Astrocyte of the cerebellum (primary cell): ENCODE measurements at regions not wholly inside any gene's neighbourhood (a gene's known extent, or its start where the extent isn't known, plus 50 kb on each side); places are given as distances from the start of the nearest gene placed in this dataset.

Experiments used
- DNase-seq: peaks from one replicate; pipeline ENCODE4 v3.0.0-alpha.2; 2011; ENCODE audit warnings: low read depth
- H3K4me3 ChIP-seq: 2 replicates; pipeline ENCODE4 v1.5.1; 2011; ENCODE audit warnings: mild to moderate bottlenecking, low read depth, low read length, moderate library complexity
- in situ Hi-C: cut with HindIII; loops from 2 replicates; pipeline ENCODE4 v1.10.0; 2017; ENCODE audit warnings: low sequenced_read_pairs
- TF ChIP-seq, protein P1 (sequence below): IDR thresholded peaks from 2 replicates; pipeline ENCODE4 v1.5.1; 2012; ENCODE audit warnings: low read length, low read depth, moderate library complexity, mild to moderate bottlenecking; ENCODE audit errors: missing control alignments

GRCh38 chr15:31461375-31461774, 134.7 kb downstream of the KLF13 start:
- in situ Hi-C loops = no loop called here
- DNase-seq = no peak
- TF ChIP-seq, protein P1, sequence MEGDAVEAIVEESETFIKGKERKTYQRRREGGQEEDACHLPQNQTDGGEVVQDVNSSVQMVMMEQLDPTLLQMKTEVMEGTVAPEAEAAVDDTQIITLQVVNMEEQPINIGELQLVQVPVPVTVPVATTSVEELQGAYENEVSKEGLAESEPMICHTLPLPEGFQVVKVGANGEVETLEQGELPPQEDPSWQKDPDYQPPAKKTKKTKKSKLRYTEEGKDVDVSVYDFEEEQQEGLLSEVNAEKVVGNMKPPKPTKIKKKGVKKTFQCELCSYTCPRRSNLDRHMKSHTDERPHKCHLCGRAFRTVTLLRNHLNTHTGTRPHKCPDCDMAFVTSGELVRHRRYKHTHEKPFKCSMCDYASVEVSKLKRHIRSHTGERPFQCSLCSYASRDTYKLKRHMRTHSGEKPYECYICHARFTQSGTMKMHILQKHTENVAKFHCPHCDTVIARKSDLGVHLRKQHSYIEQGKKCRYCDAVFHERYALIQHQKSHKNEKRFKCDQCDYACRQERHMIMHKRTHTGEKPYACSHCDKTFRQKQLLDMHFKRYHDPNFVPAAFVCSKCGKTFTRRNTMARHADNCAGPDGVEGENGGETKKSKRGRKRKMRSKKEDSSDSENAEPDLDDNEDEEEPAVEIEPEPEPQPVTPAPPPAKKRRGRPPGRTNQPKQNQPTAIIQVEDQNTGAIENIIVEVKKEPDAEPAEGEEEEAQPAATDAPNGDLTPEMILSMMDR = no peak
- H3K4me3 ChIP-seq = no peak overlapping the region

DNA sequence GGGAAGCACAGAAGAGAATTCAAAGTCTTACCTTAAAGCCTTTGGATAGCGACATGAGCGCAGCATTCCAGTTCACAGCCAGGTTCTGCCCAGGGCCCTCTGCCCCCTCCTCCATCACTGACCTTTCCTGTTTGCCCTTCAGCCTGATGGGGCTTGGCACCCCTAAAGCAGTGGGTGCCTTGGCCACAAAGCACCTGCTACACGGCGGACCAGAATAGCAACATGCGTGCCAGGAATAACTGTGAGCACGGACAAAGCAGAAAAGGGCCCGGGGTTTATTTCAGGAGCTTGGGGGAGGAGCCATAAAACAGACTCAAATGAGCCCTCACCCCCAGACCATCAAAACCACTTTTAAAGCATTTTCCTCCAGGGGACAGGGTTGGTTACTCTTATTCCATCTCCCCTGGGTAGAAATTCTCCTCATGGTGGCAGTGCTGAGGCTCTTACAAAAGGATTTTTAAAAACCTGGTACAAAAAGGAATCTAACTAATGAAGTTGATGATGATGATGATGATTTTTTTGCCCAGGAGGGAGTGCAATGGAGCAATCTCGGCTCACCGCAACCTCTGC, 135.4 kb downstream of the KLF13 start:
- TF ChIP-seq, protein P1 = peak; percentile 30
- in situ Hi-C loops = no loop called here
- no peak overlapping the region for H3K4me3 ChIP-seq
- no peak for DNase-seq

- TF ChIP-seq, protein P1 = no peak
- H3K4me3 ChIP-seq = no peak overlapping the region
- in situ Hi-C loops = no loop called here
- no peak for DNase-seq
Measured at GRCh38 chr15:31463521-31464102, 137.0 kb downstream of the KLF13 start.

DNA sequence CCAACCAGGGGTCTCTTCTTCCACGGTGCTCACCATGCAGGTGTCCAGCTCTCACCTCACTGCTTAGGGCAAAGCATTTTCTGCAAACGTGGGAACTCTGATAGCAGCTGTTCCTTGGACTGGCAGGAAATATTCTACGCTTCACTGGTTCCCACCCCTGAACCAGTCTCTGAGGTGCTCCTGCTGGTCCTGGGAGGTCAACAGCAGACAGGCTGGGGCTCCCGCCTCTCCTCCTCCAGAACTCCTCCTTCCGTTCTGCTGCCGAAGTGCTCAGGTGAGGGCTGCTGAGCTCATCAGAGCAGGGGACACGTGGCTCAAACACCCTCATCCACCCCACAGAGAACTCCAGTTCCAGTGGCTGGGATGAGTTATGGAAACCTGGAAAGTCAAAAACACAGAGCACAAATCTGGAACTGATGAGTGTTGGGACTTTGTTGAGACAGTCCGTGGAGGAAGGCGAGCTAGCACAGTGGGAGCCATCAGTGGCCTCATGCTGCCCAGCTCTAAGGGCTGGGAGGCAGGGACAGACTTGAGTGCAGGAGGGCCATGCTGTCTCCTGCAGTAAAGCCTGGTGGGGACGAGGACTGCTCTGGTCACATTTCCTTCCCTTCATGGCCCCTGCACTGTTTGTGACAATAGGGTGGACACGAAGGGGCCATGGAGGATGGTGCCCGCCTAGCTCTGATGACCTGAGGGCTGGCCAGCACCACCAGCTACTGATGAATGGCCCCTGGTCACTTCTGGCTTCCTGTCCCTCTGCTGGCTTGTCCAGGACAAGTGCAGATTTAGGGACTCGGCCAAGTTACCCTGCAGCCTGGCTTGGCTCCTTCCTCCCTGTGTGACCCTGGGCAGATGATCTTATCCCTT, 137.8 kb downstream of the KLF13 start:
- TF ChIP-seq, protein P1 = no peak
- DNase-seq = no peak
- H3K4me3 ChIP-seq = no peak overlapping the region
- in situ Hi-C loops = no loop called here

- TF ChIP-seq, protein P1 = no peak
- in situ Hi-C loops = no loop called here
- no peak overlapping the region for H3K4me3 ChIP-seq
- DNase-seq = no peak
Measured at GRCh38 chr15:31465083-31465955, 138.7 kb downstream of the KLF13 start.

DNA sequence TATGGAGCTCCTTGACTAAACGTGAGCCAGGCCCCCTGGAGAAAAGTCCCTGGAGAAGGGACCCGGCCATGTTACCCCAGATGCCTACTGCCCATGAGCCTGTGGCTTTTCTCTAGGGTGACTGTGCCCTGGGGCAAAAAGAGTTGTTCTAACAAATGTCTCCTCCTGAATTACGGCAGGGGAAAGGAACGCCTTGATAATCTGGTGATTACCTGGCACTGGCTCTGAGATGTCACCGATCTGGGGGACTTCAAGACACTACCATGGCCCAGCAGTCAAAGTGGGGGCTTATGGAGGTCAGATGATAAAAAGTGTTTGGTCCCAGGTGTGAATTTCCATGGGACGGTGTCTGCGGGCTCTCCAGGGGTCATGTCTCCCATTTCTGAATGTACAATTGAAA, 140.7 kb downstream of the KLF13 start:
- TF ChIP-seq, protein P1 = no peak
- H3K4me3 ChIP-seq = no peak overlapping the region
- in situ Hi-C loops = no loop called here
- DNase-seq = no peak
